GM23338 (cell line): ENCODE measurements at regions not wholly inside any gene's neighbourhood (a gene's known extent, or its start where the extent isn't known, plus 50 kb on each side); places are given as distances from the start of the nearest gene placed in this dataset.

Experiments
- CTCF ChIP-seq, 2 experiments: fragments of 200-600 bp in 1 of 2; sonication (generic) in 1 of 2; conservative IDR thresholded peaks; 2 replicates each; pipeline versions ENCODE4 v1.5.1 to v1.6.1; 2016 to 2017; ENCODE audit warnings: antibody characterized with exemption in 2 of 2, low read depth in 2 of 2, mild to moderate bottlenecking in 2 of 2, moderate library complexity in 1 of 2
- POLR2AphosphoS5 ChIP-seq: IDR thresholded peaks from 2 replicates; pipeline ENCODE4 v1.6.1; 2016; ENCODE audit warnings: antibody characterized with exemption, low read depth

DNA sequence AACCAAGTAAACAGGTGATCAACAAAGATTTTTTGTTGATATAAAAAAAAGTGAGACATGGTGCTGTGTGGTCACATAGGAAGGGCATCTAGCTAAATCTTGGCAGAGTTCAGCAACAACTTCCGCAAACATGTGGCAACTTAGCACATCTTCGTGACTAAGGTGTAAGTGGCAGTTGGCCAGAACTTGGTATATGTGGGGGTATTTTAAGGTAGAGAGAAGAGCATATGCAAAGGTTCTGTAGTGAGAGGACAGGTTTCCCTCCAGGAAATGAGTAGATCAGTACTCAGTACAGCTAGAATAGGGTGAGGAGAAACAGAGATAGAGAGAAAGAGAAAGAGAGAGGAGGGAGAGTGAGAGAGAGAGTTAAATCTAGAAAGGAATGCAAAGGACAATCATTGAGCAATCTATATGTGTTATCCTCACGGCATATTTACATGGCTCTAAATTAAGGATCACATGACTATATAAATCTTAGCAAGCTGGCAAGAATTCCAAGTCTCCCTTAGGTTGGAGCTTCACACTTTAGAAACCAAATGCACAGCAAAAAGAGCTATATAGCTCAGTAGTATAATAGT, 227.7 kb upstream of the HMGA2 start:
- TF ChIP-seq POLR2AphosphoS5 (no peak), CTCF (conservative IDR thresholded peaks at IDR 0.05; ENCODE audit: low read depth in 2 of 2) (no peak)
